HG03103 (cell line): ENCODE measurements at regions not wholly inside any gene's neighbourhood (a gene's known extent, or its start where the extent isn't known, plus 50 kb on each side); places are given as distances from the start of the nearest gene placed in this dataset.
A peak's percentile ranks its signal among the peaks of the same experiment; 100 is the strongest.

Source experiments
- ATAC-seq: cut with Tn5 transposase; IDR thresholded peaks from one replicate; pipeline ENCODE4 v1.9.1; 2021; ENCODE audit warnings: low read depth; ENCODE audit not compliant: unreplicated experiment

- ATAC-seq: no peak
Observed at GRCh38 chr4:43242606-43243005, 350.1 kb downstream of the GRXCR1 start.

- peak; percentile 33 for ATAC-seq
Observed at GRCh38 chr4:43243433-43244116, 351.1 kb downstream of the GRXCR1 start.

DNA sequence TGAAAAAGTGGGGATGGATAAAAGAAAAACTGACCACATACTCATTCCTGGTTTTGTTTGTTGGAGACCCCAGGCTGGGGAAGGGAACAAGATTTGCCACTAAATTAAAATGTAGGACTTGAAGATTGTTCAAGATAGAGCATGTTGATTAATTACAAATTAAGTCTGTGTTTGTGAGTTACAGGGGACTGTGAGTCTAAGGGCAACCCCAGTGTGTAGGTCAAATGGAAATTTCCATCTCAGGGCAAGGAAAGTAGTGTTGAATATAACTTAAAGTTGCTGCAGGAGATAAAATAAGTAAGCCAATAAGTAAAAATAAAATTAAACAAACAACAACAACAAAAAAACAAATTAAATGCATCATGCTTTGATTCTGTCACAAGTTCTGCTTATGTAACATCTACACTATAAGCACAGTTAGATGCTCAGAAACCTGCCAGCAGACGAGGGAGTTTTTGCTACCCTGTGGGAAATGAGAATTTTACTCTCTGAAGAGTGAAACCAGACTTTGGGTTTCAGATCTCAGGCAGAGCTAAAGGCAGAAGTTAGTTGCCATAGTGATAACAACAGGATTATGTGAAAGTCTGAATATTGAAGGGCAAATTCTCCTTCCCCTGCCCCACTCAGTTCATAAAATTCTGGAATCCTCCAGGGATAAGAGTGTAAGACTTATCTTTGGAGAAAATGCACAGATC is 352.3 kb downstream of the GRXCR1 start:
- ATAC-seq: peak; percentile 95

- ATAC-seq: no peak
Observed at GRCh38 chr4:43251841-43252240, 359.3 kb downstream of the GRXCR1 start.

DNA sequence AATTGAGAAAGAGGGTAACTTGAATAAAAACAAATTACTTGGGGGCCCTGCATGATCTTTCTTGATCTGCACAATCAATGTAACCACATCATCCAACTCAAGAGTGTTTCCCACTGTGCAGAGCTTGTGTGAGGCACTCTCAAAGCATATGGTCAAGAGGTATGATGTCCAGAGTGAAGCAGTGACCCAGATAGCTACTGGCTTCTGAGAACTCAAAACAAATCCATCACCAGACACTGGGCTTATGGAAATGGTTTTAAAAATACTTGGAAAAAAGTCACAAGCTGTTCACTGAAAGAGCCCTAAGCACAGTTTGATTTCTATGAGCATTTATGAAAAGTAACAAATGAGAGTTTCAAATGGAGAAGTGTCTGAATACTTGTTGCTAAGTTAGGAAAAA is 361.0 kb downstream of the GRXCR1 start:
- ATAC-seq: no peak

GRCh38 chr4:43264730-43265129 is 372.2 kb downstream of the GRXCR1 start:
- ATAC-seq: no peak

DNA sequence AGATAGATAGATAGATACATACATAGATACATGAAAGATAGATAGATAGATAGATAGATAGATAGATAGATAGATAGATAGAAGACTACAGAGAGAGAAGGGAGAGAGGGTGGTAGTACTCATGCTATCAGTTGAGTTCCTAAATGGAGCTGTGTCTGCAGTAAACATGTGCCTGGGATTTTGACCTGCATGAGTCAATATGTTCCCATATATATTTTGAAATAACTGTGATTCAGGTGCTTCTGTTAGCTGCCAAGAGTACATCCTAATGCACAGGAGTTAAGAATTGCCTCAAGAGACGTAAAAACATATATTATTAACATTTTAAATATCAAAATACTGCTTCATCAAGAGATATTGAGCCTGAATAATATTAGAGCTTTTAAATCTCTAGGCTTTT is 379.4 kb downstream of the GRXCR1 start:
- no peak for ATAC-seq

DNA sequence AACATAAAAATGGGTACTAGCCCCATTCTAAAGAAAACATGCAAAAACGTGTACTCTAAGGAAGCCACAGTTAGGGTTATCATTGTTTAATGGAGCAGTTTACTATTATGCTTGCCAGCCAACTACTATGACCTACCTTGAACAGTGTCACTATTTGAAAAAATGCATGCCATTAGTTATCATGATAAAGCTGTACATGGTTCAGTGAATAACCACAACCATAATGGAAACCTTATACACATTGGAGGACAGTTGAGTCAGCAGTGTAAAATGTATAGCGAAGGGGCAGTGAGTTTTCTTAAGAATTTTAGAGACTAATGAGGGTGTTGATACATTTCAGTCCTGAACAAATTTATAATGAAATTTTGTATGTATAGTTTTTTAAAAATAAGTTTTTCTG is 381.9 kb downstream of the GRXCR1 start:
- no peak for ATAC-seq

- no peak for ATAC-seq
Observed at GRCh38 chr4:43275779-43276178, 383.3 kb downstream of the GRXCR1 start.

DNA sequence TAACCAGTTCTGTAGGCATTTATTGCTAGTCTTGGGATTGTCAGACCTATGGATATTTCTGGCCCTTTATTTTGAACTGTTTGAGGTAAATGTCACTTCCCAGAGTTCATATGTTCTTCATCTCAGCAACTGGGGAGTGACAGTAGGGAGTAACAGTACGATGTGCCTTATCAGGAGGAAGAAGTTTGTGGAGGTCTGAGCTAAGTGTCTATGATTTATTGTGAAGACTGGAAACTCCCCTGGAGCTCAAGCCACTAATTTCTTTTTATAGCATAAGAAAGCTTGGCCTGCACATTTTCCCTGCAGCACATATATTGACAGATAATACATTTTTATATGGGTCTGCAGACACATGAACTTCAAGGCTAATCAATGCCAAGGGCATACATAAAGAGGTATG is 383.8 kb downstream of the GRXCR1 start:
- no peak for ATAC-seq

DNA sequence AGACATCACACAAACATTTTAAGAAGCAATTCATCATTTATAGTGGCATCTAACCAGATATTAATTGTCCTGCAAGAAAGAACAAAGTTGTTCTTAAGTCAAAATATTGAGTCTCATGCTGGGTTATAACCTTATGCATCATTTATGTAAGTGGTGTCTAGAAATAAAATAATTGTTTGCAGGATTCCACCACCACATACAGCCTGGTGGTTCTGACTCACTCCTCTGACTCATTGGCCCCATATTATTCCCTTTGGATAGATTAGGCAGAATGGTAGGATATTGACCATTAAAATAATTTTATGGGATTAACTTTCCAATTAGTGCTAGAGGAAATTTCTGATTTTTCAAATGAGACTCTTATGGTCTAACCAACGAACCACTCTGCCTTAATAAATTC is 384.5 kb downstream of the GRXCR1 start:
- ATAC-seq: no peak

DNA sequence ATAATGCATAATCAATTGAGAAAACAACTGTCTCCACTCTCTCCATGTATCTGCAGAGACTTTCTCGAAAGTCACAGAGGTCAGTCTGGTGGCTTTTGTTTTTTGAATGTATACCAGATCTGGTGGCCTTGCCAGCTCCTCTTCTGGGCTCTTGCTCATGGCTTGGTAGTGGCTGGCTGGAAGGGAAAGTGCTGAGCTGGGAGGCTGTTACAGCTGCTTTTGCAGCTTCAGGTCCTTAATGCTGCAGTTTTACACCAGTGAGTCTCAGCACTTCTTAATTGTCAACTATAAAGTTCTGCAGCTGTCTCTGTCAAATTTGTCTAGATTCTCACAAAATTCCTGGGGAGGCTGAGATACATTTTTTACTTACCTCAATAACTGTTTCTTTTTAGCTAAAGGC is 390.0 kb downstream of the GRXCR1 start:
- ATAC-seq: no peak

DNA sequence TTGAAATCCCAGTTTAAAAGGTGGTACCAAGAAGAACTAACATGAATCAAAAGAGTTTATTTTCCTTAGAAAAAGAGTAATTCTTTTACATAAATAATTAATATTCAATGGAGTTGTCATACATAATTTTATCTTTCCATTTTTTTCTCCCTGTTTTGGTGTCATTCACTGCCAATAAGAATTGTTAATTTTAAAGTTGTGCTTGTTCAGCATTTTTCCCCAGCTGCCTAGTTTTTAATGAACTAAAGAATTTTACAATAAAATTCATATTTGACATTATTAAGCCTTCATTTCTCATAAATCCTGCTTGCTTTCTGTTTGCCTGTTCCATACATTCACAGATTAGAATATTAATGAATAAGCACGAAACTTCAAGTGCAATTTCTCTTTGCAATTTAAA is 393.6 kb downstream of the GRXCR1 start:
- no peak for ATAC-seq

GRCh38 chr4:43296946-43297528 is 404.5 kb downstream of the GRXCR1 start:
- ATAC-seq: no peak

DNA sequence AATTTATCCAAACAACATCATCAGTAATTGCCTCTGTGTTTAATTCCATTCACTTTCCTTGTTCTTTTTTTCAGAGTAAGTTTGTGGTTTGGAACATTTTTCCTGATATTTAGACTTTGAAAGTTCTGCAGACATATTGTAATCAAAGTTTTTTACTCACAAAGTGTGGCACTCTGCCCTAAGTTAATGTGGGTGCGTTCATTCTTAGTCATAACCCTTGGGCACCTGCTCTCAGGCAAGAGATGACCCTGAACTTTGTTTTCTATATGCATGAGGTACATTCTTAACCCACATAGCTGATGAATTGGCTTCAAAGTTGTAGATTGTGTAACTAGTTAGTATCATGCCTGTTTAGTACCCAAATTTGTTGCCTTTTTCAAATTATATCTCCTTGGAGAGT is 424.3 kb downstream of the GRXCR1 start:
- no peak for ATAC-seq

DNA sequence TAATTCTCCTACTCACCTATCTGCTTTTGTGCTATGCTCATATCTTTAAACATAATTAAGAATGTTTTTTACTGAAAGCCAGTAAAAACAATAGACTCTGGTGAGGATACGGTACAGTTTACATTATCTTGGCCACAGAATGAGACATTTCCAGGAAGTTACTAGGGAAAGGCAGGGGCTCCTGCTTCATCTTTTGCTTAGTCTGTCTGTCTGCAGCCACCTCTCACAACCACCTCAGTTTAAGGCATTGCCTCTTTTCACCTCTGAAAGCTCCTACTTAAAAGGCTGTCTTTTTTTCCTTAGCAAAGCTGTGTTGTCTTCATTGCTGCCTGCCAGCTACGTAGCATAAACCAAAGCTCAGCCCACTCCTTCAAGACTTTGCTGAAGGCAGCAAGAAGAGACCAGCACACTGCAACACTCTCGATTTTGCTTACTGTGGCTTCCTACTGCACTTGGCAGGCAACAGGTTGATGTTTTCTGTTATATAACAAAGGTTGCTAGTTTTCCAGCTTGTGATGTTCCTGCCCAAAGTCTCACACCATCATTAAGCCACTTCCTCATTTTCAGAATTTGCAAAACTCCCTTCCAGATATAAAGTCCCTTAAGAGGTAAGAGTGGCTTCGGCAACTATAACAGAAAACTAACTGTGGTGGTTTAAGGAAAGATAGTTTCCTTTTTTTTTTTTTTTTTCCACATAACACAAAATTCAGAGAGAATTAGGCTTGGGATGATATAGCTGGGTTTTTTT is 432.9 kb downstream of the GRXCR1 start:
- no peak for ATAC-seq

- ATAC-seq: no peak
Observed at GRCh38 chr4:43330288-43330687, 437.8 kb downstream of the GRXCR1 start.

DNA sequence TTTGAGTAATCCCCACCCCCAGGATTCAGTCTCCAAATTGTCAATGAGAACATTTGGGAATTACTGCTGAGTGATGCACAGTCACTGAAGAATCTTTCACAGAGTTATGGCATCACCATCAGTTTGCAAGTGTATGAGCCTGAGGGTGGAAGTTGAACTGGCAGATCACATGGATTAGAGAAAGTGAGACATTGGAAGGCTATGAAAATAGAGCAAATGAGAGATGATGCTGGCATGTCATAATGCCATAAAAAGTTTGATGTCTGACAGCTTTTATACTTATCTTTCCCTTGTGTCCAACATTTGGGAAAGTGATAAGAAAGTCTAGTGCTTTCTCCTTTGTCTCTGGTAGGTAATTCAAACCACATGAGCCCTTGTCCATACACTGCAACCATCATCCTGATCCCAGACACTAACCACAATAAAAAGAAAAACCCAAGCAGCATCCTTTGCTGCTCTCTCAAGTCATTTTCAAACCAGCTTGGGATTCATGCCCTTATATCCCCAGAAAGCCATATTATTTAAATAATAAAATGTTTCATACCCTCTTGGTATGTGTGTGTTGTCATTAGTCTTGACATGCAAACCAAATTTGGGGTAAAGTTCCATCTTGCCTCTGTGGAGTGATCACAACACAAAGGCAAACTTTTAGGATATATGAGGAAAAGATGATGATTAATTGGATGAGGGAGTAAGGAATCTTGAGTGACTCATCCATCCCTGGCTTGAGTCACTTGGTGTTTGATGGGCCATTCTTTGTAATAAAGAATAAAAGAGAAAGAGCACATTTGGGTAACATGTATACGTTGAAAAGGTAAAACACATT is 438.9 kb downstream of the GRXCR1 start:
- no peak for ATAC-seq

DNA sequence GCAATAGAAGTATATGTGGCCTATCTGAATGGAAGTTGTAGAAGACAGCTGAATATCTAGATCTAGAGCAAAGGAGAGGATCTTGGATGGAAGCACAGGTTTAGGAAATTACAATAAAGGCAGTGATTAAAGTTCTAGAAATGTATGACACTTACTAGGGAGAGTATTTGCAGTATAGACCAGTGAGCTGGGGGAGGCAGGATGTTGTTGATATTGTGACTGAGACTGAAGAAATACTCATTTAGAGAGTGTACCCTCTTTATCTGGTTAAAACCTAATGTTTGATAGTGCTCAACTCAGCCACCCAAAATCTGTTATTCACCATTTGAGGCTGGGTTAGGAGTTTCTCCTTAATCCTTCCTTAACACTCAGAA is 439.5 kb downstream of the GRXCR1 start:
- no peak for ATAC-seq

DNA sequence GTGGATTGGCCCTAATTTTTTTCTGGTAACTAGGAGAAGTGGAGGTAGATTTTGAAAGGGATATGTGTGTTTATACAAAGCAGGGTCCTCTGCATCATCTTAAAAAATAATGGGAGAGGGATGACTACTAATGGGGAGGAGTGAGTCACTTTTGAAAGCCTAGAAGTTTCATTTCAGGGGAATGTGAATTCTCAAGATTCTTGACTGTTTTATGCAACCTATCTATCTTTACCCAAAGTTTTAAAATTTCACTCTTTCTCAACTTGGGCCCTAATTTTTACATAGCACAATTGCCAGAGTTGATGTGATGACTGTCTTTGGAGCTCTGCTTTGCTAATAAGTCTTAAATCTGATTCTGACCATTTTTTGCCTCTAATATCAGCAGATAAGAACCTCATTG is 445.2 kb downstream of the GRXCR1 start:
- no peak for ATAC-seq

- ATAC-seq: no peak
Observed at GRCh38 chr4:43339435-43339834, 446.9 kb downstream of the GRXCR1 start.
